ENCODE measurements at regions not wholly inside any gene's neighbourhood (a gene's known extent, or its start where the extent isn't known, plus 50 kb on each side); places are given as distances from the start of the nearest gene placed in this dataset.

DNA sequence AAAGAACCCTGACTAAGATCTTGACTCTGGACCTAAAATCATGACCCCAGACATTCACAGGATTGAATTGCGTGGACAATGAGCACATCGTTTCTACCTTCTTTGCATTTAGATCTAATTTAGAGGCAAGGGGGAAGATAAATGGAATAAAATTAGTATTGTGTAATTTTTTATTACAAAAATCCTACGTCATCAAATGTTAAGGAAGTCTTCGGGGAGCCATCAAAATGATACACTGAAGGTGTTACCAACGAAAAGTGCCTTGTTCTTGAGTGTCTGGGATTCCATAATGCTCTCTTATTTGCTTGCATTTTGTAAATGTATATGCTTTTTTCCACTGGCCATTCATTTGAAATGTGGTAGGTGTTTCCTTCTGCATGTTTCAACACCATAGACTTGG, 52.8 kb upstream of the C3orf49 start:
- TF ChIP-seq RAD21 (IDR thresholded peaks at IDR 0.05): no peak
- TF ChIP-seq, protein P1, sequence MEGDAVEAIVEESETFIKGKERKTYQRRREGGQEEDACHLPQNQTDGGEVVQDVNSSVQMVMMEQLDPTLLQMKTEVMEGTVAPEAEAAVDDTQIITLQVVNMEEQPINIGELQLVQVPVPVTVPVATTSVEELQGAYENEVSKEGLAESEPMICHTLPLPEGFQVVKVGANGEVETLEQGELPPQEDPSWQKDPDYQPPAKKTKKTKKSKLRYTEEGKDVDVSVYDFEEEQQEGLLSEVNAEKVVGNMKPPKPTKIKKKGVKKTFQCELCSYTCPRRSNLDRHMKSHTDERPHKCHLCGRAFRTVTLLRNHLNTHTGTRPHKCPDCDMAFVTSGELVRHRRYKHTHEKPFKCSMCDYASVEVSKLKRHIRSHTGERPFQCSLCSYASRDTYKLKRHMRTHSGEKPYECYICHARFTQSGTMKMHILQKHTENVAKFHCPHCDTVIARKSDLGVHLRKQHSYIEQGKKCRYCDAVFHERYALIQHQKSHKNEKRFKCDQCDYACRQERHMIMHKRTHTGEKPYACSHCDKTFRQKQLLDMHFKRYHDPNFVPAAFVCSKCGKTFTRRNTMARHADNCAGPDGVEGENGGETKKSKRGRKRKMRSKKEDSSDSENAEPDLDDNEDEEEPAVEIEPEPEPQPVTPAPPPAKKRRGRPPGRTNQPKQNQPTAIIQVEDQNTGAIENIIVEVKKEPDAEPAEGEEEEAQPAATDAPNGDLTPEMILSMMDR (IDR thresholded peaks at IDR 0.05; ENCODE audit: low read depth, low read length, missing input control): no peak
- no peak for TF ChIP-seq GABPA (IDR thresholded peaks at IDR 0.05 in 1 of 2, conservative IDR thresholded peaks at IDR 0.05 in 1 of 2)
- no peak for TF ChIP-seq TAF1 (conservative IDR thresholded peaks at IDR 0.05)
- no peak for TF ChIP-seq YY1 (IDR thresholded peaks at IDR 0.05)
- no peak for TF ChIP-seq SP1 (IDR thresholded peaks at IDR 0.05)
- TF ChIP-seq, protein P2, sequence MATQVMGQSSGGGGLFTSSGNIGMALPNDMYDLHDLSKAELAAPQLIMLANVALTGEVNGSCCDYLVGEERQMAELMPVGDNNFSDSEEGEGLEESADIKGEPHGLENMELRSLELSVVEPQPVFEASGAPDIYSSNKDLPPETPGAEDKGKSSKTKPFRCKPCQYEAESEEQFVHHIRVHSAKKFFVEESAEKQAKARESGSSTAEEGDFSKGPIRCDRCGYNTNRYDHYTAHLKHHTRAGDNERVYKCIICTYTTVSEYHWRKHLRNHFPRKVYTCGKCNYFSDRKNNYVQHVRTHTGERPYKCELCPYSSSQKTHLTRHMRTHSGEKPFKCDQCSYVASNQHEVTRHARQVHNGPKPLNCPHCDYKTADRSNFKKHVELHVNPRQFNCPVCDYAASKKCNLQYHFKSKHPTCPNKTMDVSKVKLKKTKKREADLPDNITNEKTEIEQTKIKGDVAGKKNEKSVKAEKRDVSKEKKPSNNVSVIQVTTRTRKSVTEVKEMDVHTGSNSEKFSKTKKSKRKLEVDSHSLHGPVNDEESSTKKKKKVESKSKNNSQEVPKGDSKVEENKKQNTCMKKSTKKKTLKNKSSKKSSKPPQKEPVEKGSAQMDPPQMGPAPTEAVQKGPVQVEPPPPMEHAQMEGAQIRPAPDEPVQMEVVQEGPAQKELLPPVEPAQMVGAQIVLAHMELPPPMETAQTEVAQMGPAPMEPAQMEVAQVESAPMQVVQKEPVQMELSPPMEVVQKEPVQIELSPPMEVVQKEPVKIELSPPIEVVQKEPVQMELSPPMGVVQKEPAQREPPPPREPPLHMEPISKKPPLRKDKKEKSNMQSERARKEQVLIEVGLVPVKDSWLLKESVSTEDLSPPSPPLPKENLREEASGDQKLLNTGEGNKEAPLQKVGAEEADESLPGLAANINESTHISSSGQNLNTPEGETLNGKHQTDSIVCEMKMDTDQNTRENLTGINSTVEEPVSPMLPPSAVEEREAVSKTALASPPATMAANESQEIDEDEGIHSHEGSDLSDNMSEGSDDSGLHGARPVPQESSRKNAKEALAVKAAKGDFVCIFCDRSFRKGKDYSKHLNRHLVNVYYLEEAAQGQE (IDR thresholded peaks at IDR 0.05): no peak
- TF ChIP-seq, protein P3, sequence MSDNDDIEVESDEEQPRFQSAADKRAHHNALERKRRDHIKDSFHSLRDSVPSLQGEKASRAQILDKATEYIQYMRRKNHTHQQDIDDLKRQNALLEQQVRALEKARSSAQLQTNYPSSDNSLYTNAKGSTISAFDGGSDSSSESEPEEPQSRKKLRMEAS (IDR thresholded peaks at IDR 0.05): no peak
- TF ChIP-seq NR2F2 (IDR thresholded peaks at IDR 0.05): no peak
- no peak for TF ChIP-seq RXRA (IDR thresholded peaks at IDR 0.05)
- no peak for TF ChIP-seq EGR1 (IDR thresholded peaks at IDR 0.05; ENCODE audit: low read depth in 2 of 2)
